ENCODE measurements at regions not wholly inside any gene's neighbourhood (a gene's known extent, or its start where the extent isn't known, plus 50 kb on each side); places are given as distances from the start of the nearest gene placed in this dataset.
A peak's percentile ranks its signal among the peaks of the same experiment; 100 is the strongest.

GRCh38 chr12:20212658-20213555, 155.4 kb upstream of the PDE3A start:
- ChIA-PET CTCF (interaction anchor here (0.9 to 1.4 kb wide), 3 partner anchors 10 to 455 kb away, joined by 3 to 4 read pairs (median 3); no protein-coding TSS in a partner anchor), POLR2A (no interaction called here)
- TF ChIP-seq, protein P1, sequence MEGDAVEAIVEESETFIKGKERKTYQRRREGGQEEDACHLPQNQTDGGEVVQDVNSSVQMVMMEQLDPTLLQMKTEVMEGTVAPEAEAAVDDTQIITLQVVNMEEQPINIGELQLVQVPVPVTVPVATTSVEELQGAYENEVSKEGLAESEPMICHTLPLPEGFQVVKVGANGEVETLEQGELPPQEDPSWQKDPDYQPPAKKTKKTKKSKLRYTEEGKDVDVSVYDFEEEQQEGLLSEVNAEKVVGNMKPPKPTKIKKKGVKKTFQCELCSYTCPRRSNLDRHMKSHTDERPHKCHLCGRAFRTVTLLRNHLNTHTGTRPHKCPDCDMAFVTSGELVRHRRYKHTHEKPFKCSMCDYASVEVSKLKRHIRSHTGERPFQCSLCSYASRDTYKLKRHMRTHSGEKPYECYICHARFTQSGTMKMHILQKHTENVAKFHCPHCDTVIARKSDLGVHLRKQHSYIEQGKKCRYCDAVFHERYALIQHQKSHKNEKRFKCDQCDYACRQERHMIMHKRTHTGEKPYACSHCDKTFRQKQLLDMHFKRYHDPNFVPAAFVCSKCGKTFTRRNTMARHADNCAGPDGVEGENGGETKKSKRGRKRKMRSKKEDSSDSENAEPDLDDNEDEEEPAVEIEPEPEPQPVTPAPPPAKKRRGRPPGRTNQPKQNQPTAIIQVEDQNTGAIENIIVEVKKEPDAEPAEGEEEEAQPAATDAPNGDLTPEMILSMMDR (IDR thresholded peaks at IDR 0.05; ENCODE audit: control extremely low read depth, extremely low read depth, low read depth, missing control alignments): no peak
- DNase-seq (ENCODE audit: extremely low spot score): no peak

DNA sequence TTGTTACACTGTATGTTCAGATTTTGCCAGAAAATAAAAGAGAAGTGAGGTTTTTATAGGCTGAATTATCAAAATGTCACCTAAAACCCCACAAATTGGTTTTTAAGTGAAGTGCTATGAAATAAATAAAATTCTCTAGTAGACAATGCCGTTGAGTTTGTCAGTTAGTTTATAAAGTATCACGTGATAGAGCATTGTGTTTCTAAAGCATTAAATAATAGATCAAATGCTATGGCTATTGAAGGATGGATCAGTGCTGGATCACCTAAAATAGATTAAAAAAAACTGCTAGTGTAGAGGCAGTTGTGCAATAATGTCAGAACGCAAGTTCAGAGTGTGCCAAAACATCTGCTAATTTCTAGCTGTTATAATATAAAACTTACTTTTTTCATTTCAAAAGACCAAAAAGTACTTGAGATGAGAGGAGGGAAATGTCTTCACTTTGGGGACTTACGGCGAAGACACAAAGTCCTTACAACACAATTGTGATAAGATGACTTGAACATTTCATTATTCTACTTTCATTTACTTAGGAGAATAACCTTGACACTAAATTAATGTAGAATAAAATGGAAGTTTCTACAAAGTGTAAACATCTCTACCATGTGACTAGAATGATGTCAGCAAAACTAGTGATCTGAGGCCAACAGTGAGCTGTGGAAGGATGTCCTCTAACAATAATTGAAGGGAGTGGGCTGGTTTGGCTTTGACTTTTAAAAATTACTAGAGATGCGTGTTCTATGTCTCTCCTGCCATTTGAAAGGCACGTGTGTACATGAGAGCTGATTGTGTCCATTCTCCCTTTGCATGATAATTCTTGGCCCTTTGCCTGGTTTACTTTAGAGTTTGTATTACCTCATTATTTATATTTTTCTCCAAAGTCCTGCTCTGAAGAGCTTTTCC, 154.4 kb upstream of the PDE3A start:
- TF ChIP-seq, protein P1 (IDR thresholded peaks at IDR 0.05; ENCODE audit: control extremely low read depth, extremely low read depth, low read depth, missing control alignments): no peak
- ChIA-PET CTCF (interaction anchor here (0.9 to 1.4 kb wide), 2 partner anchors 11 to 456 kb away, joined by 3 to 4 read pairs; no protein-coding TSS in a partner anchor), POLR2A (no interaction called here)
- no peak for DNase-seq (ENCODE audit: extremely low spot score)

GRCh38 chr12:20220339-20220738, 148.0 kb upstream of the PDE3A start:
- CTCF ChIA-PET: interaction anchor here (1.4 to 1.8 kb wide), 3 partner anchors 305 to 480 kb away, joined by 5 read pairs; no protein-coding TSS in a partner anchor
- no peak for DNase-seq (ENCODE audit: extremely low spot score)
- POLR2A ChIA-PET: no interaction called here
- TF ChIP-seq, protein P1 (IDR thresholded peaks at IDR 0.05; ENCODE audit: control extremely low read depth, extremely low read depth, low read depth, missing control alignments): peak; percentile 11

DNA sequence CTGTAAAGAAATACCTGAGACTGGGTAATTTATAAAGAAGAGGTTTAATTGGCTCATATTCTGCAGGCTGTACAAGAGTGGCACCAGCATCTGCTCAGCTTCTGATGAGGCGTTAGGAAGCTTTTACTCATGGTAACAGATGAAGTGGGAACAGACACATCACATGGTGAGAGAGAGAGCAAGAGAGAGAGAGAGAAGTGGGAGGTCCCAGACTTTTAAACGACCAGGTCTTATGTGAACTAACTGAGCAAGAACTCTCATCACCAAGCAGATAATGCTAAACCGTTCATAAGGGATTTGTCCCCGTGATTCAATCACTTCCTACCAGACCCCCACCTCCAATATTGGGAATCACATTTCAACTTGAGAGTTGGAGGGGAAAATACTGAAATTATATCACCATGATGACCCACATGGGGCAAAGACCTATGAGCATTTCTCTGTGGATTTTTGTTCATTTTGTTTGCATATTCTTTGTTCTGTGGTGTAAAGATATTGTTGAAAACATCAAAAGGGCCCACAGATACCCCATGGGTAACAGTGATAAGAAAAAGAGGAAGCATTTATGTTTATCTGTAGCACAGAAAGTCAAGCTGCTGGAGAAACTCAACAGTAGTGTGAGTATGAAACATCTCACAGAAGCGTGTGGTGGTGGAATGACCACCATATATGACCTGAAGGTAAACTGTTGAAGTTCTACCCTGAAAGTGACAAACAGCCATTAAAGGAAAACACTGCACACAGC, 135.2 kb upstream of the PDE3A start:
- CTCF ChIA-PET: no interaction called here
- TF ChIP-seq, protein P1 (IDR thresholded peaks at IDR 0.05; ENCODE audit: control extremely low read depth, extremely low read depth, low read depth, missing control alignments): no peak
- POLR2A ChIA-PET: no interaction called here
- no peak for DNase-seq (ENCODE audit: extremely low spot score)

DNA sequence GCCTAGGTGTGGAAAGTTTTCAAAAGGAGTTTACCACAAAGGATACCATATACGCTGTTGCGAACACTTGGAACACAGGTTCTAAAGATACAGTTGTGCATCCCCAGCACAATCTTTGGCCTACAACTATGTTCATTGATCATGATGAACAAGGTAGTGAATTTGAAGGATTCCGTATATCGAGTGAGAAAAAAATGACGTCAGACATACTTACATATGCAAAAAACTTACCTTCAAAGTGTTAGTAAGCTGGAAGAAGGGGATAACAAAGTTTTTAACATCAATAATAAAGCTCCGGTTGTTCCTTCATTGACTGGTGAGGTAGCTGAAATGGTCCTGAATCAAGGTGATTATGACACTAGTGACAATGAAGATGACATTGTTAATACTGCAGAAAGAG, 133.9 kb upstream of the PDE3A start:
- POLR2A ChIA-PET: no interaction called here
- TF ChIP-seq, protein P1 (IDR thresholded peaks at IDR 0.05; ENCODE audit: control extremely low read depth, extremely low read depth, low read depth, missing control alignments): no peak
- no peak for DNase-seq (ENCODE audit: extremely low spot score)
- CTCF ChIA-PET: interaction anchor here (0.7 to 1.4 kb wide), 2 partner anchors 10 to 85 kb away, joined by 3 to 4 read pairs; no protein-coding TSS in a partner anchor

- ChIA-PET CTCF (no interaction called here), POLR2A (no interaction called here)
- TF ChIP-seq, protein P1 (IDR thresholded peaks at IDR 0.05; ENCODE audit: control extremely low read depth, extremely low read depth, low read depth, missing control alignments): no peak
- no peak for DNase-seq (ENCODE audit: extremely low spot score)
Observed at GRCh38 chr12:20237091-20237490, 131.2 kb upstream of the PDE3A start.

Data from GM10248 (cell line).